GM18867 (cell line): ENCODE measurements at regions not wholly inside any gene's neighbourhood (a gene's known extent, or its start where the extent isn't known, plus 50 kb on each side); places are given as distances from the start of the nearest gene placed in this dataset.

Source experiments
- ATAC-seq: cut with Tn5 transposase; IDR thresholded peaks from one replicate; pipeline ENCODE4 v1.9.1; 2021; ENCODE audit warnings: mild to moderate bottlenecking, moderate library complexity; ENCODE audit not compliant: unreplicated experiment

DNA sequence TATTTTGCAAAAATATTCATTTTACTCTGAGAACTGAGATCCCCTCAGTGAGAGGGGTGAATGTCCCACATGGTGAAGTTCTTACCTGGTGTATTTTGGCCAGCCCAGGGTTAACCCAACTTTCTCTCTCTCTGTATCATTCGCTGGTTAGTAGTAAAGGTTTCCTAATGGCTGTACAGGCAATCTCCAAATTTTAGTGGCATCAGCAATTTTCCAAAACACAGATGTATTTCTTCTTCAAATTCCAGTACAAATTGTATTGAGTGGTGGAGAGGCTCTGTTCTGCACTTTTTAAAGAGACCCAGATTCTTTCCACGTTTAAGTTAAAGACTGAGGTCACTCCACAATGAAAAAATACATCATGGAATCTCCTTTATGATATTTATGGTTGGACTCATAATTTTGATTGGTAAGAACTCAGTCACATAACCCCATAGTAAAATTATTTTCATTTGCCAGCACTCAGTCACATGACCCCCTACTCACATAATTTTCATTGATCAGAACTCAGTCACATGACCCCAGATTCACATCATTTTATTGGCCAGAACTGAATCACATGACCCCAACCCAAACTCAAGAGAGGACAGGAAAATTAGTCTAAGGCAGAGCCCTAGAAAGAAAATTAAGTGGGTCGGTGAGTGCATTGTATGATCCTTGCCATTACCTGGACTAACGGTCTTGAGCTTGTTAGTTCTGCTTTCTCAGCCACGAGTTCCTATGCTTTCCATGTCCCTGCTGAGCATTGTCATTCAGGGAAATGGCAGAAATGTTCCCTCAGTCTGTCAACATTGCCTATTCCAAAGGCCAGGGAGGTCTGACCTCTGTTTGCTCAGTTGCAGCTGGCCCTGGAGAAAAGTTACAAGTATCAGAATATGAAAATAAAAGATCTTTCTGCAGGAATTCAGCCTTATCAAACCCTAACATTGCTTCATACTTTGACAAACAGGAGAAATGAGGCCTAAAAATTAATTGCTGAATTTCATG is 1536.2 kb downstream of the AACS start:
- ATAC-seq = no peak

DNA sequence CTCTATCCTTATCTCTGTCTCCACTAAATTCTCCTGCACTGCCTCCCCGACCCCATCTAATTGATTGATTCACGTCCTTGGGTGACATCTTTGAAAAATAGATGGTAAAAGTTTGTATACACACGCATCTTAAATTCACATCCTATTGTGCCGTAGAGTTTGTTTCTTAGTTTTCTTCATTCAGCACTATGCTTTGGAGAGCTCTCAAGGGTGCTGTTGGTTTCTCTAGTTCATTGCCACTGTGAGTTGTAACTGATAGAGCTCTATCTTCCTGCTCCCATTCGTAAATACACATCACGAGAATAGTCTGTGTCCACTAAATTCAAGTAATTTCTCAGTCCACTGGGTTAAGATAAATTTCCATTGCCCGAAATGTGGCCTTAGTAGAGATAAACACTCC is 1537.4 kb downstream of the AACS start:
- no peak for ATAC-seq

DNA sequence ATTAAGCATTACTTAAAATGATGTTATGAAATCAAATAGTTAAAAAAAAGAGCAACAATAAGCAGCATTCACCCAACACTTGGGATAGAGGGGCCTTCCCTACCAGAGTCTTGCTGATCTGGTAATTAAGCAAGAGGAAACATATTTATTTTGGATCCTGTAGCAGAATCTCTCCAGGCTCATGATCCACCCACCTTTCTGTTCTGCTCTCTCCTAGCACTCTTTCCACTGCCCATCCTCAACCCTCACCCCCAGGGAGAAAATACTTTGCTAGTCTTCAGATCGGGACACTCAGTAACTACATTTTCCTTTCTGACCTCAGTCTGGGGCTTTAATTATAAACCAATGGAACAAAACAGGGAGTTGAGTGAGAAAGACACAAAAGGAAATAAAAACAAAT is 1541.9 kb downstream of the AACS start:
- no peak for ATAC-seq

DNA sequence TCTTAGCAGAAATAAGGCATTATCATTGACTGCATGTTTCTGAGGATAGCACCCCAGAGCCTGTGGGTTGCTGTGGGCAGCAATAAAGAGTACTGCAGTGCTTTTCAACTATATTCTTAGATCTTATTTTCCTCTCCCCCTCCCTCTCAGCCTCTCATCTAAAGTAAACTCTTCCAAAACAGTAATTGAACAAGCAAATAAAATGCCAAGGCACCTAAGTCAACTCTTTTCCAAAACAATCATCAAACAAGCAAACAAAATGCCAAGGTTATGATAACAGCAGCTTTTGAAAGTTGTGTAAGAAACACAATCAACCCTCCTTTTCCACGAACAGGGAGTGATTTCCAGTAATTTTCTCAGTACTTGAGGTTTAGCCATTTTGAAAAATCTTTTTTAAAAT is 1542.6 kb downstream of the AACS start:
- no peak for ATAC-seq

DNA sequence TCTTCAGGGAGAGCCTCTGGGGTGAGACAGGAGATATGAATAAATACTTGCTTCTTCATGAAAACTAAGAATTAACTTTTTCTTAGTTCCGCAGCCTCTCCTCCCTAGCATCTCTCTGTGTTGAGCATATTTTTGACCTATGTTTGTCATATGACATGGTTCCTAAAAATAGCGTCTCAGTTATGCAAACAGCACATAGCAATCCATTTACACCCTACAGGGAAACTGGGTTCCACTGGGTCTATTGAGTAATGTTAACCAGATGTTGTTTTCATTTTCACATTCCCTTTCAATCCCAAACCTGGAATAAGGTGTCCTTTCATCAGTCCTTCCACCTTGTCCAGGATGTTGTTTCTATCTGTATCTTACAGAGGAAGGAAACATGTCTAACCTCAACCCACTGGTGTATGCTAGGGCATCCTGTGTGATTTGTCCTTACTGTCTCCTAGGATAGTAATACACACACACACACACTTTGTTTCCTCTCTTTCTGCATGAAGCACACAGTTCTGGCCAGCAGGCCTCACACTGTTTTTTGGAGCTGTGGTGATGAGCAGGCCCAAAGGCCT is 1543.5 kb downstream of the AACS start:
- no peak for ATAC-seq

DNA sequence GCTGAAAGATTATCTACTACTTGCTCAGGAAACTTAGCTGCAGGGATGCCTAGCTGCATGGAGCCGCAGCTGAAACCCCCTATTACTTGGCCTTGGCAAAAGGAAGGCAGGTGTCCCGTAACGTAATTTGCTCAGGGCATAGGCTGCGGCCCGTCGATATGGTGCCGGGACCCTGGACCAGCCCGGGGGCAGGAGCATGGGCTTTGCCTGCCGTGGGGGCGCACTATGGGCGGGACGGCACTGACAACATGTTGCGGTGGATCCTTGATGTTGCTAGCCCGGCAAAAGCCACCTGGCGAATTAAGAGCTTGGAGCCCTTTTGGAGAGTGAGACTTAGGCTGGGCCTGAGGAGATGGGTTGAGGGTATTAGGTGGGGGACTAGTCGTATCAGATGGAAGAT is 1551.2 kb downstream of the AACS start:
- no peak for ATAC-seq

DNA sequence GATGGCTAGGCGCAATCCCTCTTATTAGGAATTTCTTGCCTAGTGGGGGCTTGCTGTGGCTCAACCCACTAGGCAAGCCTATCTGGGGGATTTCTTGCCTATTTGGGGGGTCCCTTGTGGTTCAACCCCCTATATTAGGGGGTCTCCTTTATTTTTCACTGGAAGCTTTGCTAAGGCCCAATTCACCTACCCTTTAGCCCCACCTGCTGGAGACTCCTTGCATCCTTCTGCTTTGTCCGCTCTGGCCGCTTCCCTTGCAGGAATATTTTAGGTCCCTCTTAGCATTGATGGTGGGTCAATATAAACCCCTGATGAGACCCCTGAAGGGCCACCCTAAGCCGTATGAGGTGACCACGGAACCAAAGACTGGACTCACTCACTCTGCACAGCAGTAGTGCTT is 1552.1 kb downstream of the AACS start:
- ATAC-seq = no peak

DNA sequence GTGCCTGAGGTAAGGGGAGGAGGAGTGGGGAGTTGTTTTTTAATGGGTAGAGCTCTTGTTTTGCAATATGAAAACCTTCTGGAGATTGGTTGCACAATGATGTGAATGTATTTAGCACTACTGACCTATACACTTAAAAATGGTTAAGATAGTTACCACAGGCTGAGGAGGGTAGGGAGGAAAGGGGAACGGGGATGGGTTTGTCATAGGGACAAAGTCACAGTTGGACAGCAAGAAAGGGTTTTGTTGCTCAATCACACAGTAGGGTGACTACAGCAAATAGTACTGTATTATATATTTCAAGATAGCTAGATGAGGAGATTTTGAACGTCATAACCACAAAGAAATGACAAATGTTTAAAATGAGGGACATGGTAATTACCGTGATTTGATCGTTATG is 1562.4 kb downstream of the AACS start:
- no peak for ATAC-seq

DNA sequence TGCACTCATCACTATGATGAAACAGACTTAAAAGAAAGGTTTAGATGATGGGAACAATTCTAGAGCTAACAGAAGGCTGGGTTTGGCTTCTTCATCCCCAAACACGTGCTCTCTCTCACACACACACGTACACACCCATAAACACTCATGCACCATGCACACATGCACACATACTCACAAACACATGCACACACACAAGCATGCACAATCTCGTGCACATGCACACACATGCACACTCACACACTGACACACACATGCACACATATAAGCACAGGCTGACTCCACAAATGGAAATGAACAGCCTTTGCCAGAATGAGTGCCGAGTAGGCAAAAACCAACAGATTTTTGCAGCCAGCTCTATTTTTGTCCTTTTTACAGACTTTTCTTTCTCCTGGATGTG is 1571.6 kb downstream of the AACS start:
- ATAC-seq = no peak

DNA sequence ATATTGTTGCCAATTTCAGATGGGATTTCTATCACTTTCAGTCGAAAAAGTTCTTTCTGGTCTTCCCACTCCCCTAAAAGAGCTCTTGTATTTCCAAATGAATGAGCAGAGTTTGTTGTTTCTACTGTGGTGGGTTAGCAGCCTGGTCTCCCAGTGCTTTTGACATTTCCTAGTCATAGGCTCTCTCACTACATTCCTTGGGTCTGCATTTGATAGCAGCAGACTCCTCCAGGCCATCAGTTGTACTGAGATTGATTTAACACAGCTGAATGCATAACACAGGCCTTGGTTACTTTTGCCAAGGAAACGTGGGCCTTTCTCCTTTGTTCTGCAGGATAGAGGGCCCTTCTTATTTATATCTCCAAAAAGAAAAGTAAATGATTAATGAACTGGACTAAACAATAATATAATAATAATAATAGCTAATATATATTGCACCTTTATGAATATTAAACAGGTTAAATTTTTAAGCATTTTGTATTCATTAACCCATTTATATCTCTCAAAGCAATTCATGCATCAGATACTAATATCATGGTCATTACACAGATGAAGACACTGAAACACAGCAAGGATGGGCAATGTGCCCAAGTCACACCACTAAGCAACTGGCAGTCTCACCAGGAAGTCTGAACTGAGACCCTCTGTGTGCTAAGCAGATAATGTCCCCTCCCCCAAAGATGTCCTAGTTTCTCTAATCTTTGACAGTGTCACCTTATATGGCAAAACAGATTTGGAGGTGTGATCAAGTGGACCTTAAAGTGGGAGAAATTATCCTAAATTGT is 1579.2 kb downstream of the AACS start:
- ATAC-seq = no peak

DNA sequence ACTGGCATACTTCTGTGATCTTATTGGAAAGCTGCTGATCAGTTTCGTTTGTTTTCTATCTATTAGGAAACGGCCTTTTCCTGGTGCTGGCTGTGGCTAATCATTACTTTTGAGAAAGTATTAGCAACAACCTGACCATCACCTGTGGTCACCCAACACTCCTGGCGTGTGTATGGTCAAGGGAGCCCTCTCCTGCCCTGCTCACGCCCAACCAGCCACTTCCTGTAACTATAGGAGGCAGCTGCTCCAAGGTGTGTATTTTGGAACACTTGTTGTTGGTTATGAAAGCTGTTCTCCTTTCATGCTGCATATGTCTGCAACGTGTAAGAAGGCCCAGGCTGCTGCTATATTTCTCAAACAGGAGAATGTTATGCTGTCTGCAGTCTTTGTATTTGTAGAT is 1582.8 kb downstream of the AACS start:
- no peak for ATAC-seq

DNA sequence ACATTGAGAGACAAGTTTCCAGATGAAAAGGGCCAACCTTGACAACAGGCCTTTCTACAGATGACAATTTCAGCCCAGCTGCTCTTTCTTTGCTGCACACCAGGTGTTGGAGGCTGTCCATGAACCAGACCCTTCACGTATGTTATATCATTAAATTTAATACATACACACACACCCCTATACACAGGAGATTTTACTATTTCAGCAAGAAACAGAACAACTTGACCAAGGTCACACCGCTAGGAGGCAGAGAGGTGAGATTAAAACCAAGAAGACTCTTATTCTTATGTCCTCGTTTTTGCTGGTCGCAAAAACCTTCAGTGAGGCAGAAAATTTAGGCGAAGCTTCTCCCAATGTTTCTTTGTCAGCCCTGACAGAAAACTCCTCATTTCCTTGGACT is 1585.9 kb downstream of the AACS start:
- no peak for ATAC-seq

DNA sequence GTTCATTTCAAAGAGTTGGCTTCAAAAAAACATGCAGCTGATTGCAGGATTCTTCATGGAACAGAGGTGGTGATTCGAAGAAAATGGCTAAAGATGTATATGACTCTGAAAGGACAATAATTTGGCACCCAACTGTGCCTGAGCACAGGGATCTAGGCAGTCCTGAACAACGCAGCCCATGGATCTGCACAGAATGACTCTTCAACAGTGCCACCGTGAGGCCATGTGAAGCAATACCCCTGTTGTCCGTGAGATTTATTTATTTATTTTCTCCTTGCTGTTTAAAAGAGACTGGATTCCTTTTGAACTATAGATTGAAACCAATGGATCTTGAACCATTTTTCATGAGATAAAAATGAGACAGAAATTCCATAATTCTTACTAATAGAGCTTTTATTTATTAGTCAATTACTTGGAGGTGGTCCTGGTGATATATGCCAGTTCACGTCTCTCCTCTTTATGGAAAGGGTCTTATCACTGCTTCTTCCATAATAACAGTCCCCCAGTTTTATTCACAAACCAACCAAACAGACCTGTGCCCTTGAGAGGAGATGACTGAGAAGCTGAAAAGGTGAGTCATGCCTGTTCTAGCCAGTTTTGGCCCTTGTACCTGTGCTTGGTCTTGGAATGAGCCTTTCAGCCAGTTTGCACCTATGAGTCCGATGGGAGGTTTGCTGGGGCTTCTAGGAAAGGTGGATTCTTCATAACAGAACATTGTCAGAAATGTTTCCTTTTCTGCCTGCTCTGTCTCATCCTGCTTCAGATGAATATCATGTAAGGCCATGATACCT is 1598.3 kb downstream of the AACS start:
- no peak for ATAC-seq

DNA sequence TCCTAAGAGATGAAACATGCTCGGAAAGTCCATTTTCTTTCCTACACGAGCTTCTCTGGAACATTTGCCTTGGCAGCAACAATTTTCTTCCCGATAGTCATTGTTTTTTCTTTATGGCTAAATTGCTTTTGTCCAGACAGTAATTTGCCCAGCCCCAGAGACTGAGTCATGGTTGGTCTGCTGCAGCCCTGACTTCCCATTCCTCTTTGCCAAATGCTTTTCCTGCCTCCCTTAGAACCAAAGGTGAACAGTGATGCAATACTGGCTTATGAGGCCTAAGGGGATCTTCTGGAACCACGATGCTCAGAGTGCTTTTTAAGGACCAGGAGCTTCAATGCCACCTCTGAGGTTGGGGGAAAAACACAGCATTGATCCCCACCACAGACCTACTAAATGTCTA is 1599.6 kb upstream of the TMEM132C start:
- ATAC-seq = no peak

DNA sequence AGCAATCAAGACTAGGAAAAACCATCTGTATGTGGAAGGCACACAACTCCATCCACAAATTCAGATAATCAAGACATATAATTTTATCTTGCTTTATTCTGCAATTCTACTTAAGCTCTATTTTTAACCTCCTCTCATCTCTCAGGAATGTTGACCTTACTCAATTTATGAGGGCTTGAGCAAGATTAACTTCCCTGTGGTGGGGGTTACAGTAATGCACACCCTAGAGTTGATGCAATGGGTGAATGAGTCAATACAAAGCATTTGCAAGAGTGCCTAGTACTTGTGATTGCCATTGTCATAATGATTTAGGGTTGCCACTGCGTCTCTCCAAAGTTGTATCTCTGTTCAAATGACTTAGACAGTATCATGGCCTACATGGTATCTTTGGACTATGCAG is 1598.4 kb upstream of the TMEM132C start:
- ATAC-seq = no peak

DNA sequence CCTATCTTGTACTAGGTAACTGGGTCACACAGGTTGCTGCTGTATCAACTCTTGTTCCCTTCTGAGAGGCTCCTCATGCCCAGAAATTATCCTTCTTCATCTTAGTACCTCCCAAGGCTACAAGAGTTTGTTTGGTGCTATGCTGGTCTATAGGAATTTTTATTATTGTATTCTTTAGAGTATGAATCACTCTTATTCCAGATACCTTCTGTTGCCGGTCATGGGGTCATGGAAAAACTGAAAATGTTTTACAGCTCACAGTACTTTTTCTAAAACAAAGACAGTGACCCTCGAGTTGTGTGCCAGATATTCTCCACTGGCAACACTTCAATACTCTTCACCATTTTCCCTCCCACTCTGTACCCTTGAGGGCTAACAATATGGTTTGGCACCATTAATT is 1598.0 kb upstream of the TMEM132C start:
- no peak for ATAC-seq

DNA sequence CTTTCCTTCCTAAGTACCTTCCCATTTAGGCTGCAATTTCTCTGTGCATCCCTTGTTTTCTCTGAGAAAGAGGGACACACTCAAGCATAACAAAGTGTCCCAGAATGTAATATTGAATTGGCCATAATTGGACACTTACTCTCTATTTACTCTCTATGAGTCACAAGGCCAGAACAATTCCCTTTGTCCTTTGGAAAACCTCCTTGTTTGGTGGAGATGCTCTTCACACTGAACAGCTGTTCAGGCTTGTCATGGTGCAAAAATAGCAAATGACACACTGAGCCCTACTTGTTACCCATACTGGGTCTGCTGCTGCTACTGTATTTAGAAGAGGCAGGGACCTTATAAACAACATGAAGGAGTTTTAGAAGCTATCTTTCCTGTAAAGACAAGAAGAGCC is 1590.5 kb upstream of the TMEM132C start:
- ATAC-seq = no peak

DNA sequence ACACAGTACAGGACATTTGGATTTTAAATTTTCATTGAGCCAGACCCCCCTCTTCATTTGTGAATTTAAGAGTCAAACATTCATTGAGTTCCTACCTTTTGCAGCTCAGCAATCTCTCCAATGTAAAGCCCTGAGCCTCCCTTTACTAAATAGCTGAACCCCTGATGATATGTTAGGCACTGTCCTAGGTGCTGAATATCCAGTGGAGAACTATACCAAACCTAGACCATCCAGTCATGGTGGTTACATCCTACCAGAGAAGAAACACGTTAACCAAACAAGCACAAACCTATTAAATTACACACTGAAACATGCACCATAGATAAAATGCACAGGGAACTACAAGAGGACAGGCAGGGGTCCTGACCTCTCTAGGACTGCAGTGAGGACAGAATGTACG is 1585.3 kb upstream of the TMEM132C start:
- ATAC-seq = no peak

DNA sequence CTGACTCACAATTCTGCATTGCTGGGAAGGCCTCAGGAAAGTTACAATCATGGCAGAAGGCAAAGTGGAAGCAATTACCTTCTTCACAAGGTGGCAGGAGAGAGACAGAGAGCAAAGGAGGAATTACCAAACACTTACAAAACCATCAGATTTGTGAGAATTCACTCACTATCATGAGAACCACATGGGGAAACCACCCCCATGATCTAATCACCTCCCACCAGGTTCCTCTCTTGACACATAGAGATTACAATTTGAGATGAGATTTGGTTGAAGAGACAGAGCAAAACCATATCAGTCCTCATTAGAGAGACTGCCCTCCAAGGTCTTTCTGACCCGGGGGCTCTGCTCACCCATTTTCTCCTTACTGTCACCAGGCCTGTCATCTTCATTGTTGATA is 1582.3 kb upstream of the TMEM132C start:
- ATAC-seq = no peak

DNA sequence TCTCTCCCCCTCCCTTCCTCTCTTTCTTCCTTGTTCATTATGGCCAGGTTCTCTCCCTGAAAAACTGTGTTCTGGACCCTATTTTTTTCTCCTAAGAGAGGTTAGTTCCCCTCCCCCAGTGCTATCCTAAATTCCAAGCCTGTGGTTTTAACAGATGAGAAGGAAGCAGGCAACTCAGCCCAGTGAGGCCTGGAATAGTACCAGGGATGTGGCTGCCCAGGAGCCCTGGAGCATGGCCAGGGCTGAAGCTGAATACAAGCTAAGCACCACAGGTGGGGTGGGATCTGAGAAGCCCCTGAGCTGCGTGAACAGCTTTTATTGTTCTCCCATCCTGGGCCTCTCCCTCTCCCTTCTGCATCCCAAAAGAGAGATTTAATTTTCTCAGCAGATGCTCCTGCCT is 1581.3 kb upstream of the TMEM132C start:
- no peak for ATAC-seq

DNA sequence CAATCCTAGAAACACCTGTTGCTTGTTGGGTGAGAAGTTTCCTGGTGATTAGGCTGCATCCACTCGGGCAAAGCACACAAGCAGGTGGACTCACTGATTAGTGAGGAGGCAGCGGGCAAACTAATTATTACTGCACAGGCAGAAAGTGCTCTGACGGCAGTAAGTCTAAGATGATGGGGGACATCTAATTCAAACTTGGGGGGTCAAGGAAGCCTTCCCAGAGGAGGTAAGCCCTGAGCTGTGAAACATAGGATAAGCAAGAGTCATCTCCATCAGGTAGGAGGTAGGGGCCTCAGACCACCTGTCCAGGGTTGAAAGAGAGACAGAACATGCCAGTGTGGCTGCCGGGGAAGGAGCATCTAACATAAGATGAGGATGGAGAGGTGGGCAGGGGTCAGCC is 1578.4 kb upstream of the TMEM132C start:
- no peak for ATAC-seq
